ENCODE measurements at regions not wholly inside any gene's neighbourhood (a gene's known extent, or its start where the extent isn't known, plus 50 kb on each side); places are given as distances from the start of the nearest gene placed in this dataset.

- TF ChIP-seq OSR1 (CRISPR knock-in tag; IDR thresholded peaks at IDR 0.05) (no peak), ZFP3 (CRISPR knock-in tag; IDR thresholded peaks at IDR 0.05) (no peak), SNAI2 (CRISPR knock-in tag; IDR thresholded peaks at IDR 0.05) (no peak), ZC3H10 (CRISPR knock-in tag; IDR thresholded peaks at IDR 0.05) (no peak), PATZ1 (CRISPR knock-in tag; IDR thresholded peaks at IDR 0.05; ENCODE audit: borderline replicate concordance) (no peak)
Observed at GRCh38 chr11:122309262-122309925, 193.4 kb upstream of the BLID start.

All from SK-N-SH treated with all-trans-retinoic acid at 6 μM for 48 hours (cell line).